ENCODE measurements at regions not wholly inside any gene's neighbourhood (a gene's known extent, or its start where the extent isn't known, plus 50 kb on each side); places are given as distances from the start of the nearest gene placed in this dataset.

DNA sequence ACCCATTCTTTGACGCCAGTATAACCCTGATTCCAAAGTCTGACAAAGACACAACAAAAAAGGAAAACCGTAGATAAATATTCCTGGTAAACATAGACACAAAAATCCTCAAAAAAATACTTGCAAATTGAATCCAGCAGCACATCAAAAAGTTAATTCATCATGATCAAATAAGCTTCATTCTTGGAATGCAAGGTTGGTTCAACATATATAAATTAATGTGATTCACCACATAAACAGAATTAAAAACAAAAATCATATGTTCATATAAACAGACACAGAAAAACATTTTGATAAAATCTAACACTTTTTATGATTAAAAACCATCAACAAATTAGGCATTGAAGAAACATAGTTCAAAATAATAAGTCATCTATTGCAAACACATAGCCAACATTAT is 324.2 kb upstream of the TRPC7 start:
- TF ChIP-seq TAF1 (IDR thresholded peaks at IDR 0.05; ENCODE audit: borderline replicate concordance, insufficient read depth, low read length): no peak
- TF ChIP-seq POLR2AphosphoS5 (IDR thresholded peaks at IDR 0.05; ENCODE audit: low read depth, low read length): no peak
- TF ChIP-seq, protein P1, sequence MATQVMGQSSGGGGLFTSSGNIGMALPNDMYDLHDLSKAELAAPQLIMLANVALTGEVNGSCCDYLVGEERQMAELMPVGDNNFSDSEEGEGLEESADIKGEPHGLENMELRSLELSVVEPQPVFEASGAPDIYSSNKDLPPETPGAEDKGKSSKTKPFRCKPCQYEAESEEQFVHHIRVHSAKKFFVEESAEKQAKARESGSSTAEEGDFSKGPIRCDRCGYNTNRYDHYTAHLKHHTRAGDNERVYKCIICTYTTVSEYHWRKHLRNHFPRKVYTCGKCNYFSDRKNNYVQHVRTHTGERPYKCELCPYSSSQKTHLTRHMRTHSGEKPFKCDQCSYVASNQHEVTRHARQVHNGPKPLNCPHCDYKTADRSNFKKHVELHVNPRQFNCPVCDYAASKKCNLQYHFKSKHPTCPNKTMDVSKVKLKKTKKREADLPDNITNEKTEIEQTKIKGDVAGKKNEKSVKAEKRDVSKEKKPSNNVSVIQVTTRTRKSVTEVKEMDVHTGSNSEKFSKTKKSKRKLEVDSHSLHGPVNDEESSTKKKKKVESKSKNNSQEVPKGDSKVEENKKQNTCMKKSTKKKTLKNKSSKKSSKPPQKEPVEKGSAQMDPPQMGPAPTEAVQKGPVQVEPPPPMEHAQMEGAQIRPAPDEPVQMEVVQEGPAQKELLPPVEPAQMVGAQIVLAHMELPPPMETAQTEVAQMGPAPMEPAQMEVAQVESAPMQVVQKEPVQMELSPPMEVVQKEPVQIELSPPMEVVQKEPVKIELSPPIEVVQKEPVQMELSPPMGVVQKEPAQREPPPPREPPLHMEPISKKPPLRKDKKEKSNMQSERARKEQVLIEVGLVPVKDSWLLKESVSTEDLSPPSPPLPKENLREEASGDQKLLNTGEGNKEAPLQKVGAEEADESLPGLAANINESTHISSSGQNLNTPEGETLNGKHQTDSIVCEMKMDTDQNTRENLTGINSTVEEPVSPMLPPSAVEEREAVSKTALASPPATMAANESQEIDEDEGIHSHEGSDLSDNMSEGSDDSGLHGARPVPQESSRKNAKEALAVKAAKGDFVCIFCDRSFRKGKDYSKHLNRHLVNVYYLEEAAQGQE (IDR thresholded peaks at IDR 0.05; ENCODE audit: insufficient read depth in 1 of 2, low read depth in 2 of 2, low read length in 2 of 2): no peak
- no peak for TF ChIP-seq FOXP2 (optimal IDR thresholded peaks at IDR 0.05; ENCODE audit: borderline replicate concordance, extremely low read depth, extremely low read length, insufficient read depth)
- TF ChIP-seq SIN3A (IDR thresholded peaks at IDR 0.05; ENCODE audit: borderline replicate concordance, insufficient read depth, low read length): no peak

DNA sequence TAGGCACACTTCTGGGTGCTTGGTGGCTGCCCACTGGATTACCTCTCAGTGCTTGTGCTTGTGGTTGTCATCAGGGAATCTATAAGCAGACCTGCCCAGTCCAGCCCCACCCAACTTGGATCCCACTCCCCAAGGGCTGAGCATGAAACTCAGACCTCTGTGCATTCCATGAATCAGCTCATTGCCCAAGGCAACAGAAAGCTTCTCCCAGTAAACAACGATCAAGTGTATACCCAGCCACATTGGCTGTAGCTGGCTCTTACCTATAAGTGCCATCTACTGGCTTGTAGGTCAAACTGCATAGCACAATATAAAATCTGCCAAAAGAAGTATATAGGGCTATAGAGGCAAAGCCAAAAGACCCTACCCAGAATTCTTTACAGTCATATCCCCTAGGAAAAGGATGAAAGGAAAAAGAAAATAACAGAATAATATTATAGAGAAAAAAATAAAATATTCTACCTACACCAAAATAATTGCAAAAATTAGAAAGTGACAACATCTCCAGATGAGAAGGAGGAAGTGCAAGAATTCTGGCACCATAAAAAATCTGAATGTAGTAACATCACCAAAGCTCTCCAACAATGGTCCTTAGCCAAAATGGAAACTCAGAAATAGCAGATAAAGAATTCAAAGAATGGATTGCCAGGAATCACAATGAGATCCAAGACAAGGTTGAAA is 321.0 kb upstream of the TRPC7 start:
- TF ChIP-seq, protein P1 (IDR thresholded peaks at IDR 0.05; ENCODE audit: insufficient read depth in 1 of 2, low read depth in 2 of 2, low read length in 2 of 2): no peak
- TF ChIP-seq POLR2AphosphoS5 (IDR thresholded peaks at IDR 0.05; ENCODE audit: low read depth, low read length) (no peak), TAF1 (IDR thresholded peaks at IDR 0.05; ENCODE audit: borderline replicate concordance, insufficient read depth, low read length) (no peak), FOXP2 (optimal IDR thresholded peaks at IDR 0.05; ENCODE audit: borderline replicate concordance, extremely low read depth, extremely low read length, insufficient read depth) (no peak), SIN3A (IDR thresholded peaks at IDR 0.05; ENCODE audit: borderline replicate concordance, insufficient read depth, low read length) (no peak)

DNA sequence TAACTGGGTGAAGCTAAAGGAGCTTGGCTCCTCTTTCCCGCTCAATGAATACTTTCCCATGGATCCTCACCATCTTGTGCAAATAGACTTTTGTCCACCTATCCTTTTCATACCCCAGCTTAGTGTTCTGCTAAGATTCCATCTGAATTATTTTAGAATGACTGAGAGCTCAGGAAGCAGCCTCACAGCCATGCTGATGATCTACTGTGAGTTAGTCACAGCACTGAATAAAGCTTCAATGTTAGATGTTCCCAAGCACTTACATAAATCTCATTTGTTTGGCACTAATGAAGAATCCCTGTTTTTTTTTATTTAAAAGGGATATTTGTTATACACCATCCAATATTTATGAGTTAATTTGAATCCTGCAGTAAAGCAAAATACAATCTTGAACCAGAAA is 317.6 kb upstream of the TRPC7 start:
- TF ChIP-seq FOXP2 (optimal IDR thresholded peaks at IDR 0.05; ENCODE audit: borderline replicate concordance, extremely low read depth, extremely low read length, insufficient read depth) (no peak), TAF1 (IDR thresholded peaks at IDR 0.05; ENCODE audit: borderline replicate concordance, insufficient read depth, low read length) (no peak), POLR2AphosphoS5 (IDR thresholded peaks at IDR 0.05; ENCODE audit: low read depth, low read length) (no peak), SIN3A (IDR thresholded peaks at IDR 0.05; ENCODE audit: borderline replicate concordance, insufficient read depth, low read length) (no peak)
- TF ChIP-seq, protein P1 (IDR thresholded peaks at IDR 0.05; ENCODE audit: insufficient read depth in 1 of 2, low read depth in 2 of 2, low read length in 2 of 2): no peak

DNA sequence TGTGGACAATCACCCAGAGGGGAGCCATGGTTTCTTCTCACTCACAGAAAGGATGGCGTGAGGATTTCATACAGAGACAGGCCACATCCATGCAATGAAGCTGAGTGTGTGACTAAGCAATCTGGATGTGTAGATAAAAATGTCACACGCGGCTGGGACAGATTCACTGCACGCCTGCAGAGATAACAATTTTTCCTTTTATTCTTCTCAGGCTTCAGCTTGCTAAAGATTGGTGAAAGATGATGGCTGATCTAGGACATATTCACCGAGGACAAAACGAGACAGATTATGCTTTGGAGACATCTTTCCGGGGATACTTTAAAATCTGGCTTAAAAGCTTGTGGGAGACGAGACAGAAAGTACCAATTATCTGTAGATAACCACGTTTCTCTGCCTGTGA is 313.9 kb upstream of the TRPC7 start:
- TF ChIP-seq FOXP2 (optimal IDR thresholded peaks at IDR 0.05; ENCODE audit: borderline replicate concordance, extremely low read depth, extremely low read length, insufficient read depth): no peak
- TF ChIP-seq TAF1 (IDR thresholded peaks at IDR 0.05; ENCODE audit: borderline replicate concordance, insufficient read depth, low read length): no peak
- TF ChIP-seq SIN3A (IDR thresholded peaks at IDR 0.05; ENCODE audit: borderline replicate concordance, insufficient read depth, low read length): no peak
- TF ChIP-seq, protein P1 (IDR thresholded peaks at IDR 0.05; ENCODE audit: insufficient read depth in 1 of 2, low read depth in 2 of 2, low read length in 2 of 2): no peak
- no peak for TF ChIP-seq POLR2AphosphoS5 (IDR thresholded peaks at IDR 0.05; ENCODE audit: low read depth, low read length)
